ENCODE measurements at regions not wholly inside any gene's neighbourhood (a gene's known extent, or its start where the extent isn't known, plus 50 kb on each side); places are given as distances from the start of the nearest gene placed in this dataset.
"Not testable (repeated sequence)": the region's sequence is repeated elsewhere in the genome, so short reads cannot be mapped to it uniquely, and the experiment has no call there.

- no peak for TF ChIP-seq POLR2AphosphoS5 (IDR thresholded peaks at IDR 0.05)
- no peak for TF ChIP-seq POLR2A (IDR thresholded peaks at IDR 0.05)
- TF ChIP-seq CTCF (IDR thresholded peaks at IDR 0.05), result no peak
- DNase-seq (ENCODE audit: low spot score in 2 of 2), result no peak
- H3K4me3 ChIP-seq, result no peak overlapping the region
- H3K27me3 ChIP-seq, result no peaks in the 10 kb centered on the region
- no peaks in the 10 kb centered on the region for H3K4me1 ChIP-seq
- no peaks in the 10 kb centered on the region for H3K9me3 ChIP-seq
- H3K36me3 ChIP-seq, result no peaks in the 10 kb centered on the region
- intact Hi-C loops (cut with DNase I; ENCODE audit: low total_unique reads), result no loop called here
- no peak overlapping the region for H3K27ac ChIP-seq
These were observed 163.1 kb downstream of the RPLP1 start for GRCh38 chr15:69615736-69616135.

- TF ChIP-seq POLR2A (IDR thresholded peaks at IDR 0.05), result no peak
- no peak for TF ChIP-seq CTCF (IDR thresholded peaks at IDR 0.05)
- no peak for TF ChIP-seq POLR2AphosphoS5 (IDR thresholded peaks at IDR 0.05)
- Histone ChIP-seq H3K9me3 (no peaks in the 10 kb centered on the region), H3K27ac (no peak overlapping the region), H3K4me1 (no peaks in the 10 kb centered on the region), H3K27me3 (no peaks in the 10 kb centered on the region), H3K36me3 (no peaks in the 10 kb centered on the region), H3K4me3 (no peak overlapping the region)
- intact Hi-C loops (cut with DNase I; ENCODE audit: low total_unique reads), result no loop called here
- no peak for DNase-seq (ENCODE audit: low spot score in 2 of 2)
These were observed 163.9 kb downstream of the RPLP1 start for GRCh38 chr15:69616558-69616957.

- H3K27me3 ChIP-seq; H3K4me3 ChIP-seq; DNase-seq (ENCODE audit: low spot score in 2 of 2); intact Hi-C loops (cut with DNase I; ENCODE audit: low total_unique reads); H3K9me3 ChIP-seq; H3K4me1 ChIP-seq; H3K27ac ChIP-seq; H3K36me3 ChIP-seq: not testable (repeated sequence)
These were observed 164.5 kb downstream of the RPLP1 start for GRCh38 chr15:69617144-69617543.

- H3K9me3 ChIP-seq, result no peaks in the 10 kb centered on the region
- no peaks in the 10 kb centered on the region for H3K4me1 ChIP-seq
- no peak for DNase-seq (ENCODE audit: low spot score in 2 of 2)
- H3K4me3 ChIP-seq, result no peak overlapping the region
- no peaks in the 10 kb centered on the region for H3K27me3 ChIP-seq
- intact Hi-C loops (cut with DNase I; ENCODE audit: low total_unique reads), result no loop called here
- no peak for TF ChIP-seq CTCF (IDR thresholded peaks at IDR 0.05)
- TF ChIP-seq POLR2AphosphoS5 (IDR thresholded peaks at IDR 0.05), result no peak
- no peak for TF ChIP-seq POLR2A (IDR thresholded peaks at IDR 0.05)
- H3K27ac ChIP-seq, result no peak overlapping the region
- H3K36me3 ChIP-seq, result no peaks in the 10 kb centered on the region
These were observed 171.0 kb downstream of the RPLP1 start for GRCh38 chr15:69623392-69624154.

GRCh38 chr15:69624155-69624520 is 171.5 kb downstream of the RPLP1 start:
- Histone ChIP-seq H3K4me3 (no peak overlapping the region), H3K4me1 (no peaks in the 10 kb centered on the region), H3K36me3 (no peaks in the 10 kb centered on the region), H3K9me3 (no peaks in the 10 kb centered on the region), H3K27me3 (no peaks in the 10 kb centered on the region), H3K27ac (no peak overlapping the region)
- intact Hi-C loops (cut with DNase I; ENCODE audit: low total_unique reads), result no loop called here
- no peak for DNase-seq (ENCODE audit: low spot score in 2 of 2)
- TF ChIP-seq POLR2A (IDR thresholded peaks at IDR 0.05) (no peak), POLR2AphosphoS5 (IDR thresholded peaks at IDR 0.05) (no peak), CTCF (IDR thresholded peaks at IDR 0.05) (no peak)

- no peaks in the 10 kb centered on the region for H3K9me3 ChIP-seq
- no peaks in the 10 kb centered on the region for H3K4me1 ChIP-seq
- no peak overlapping the region for H3K4me3 ChIP-seq
- H3K27me3 ChIP-seq, result no peaks in the 10 kb centered on the region
- no peak for DNase-seq (ENCODE audit: low spot score in 2 of 2)
- H3K36me3 ChIP-seq, result no peaks in the 10 kb centered on the region
- intact Hi-C loops (cut with DNase I; ENCODE audit: low total_unique reads), result no loop called here
- TF ChIP-seq POLR2AphosphoS5 (IDR thresholded peaks at IDR 0.05), result no peak
- no peak for TF ChIP-seq CTCF (IDR thresholded peaks at IDR 0.05)
- no peak for TF ChIP-seq POLR2A (IDR thresholded peaks at IDR 0.05)
- no peak overlapping the region for H3K27ac ChIP-seq
These were observed 172.2 kb downstream of the RPLP1 start for GRCh38 chr15:69624816-69625215.
